H1 (cell line): ENCODE measurements at regions not wholly inside any gene's neighbourhood (a gene's known extent, or its start where the extent isn't known, plus 50 kb on each side); places are given as distances from the start of the nearest gene placed in this dataset.

Experiments
- ASH2L ChIP-seq: fragments of 200-600, 300-600 bp; sonication (generic); IDR thresholded peaks from one replicate; pipeline ENCODE4 v1.7.1; 2017; ENCODE audit warnings: low read length
- EZH2 ChIP-seq: fragments of 200-600 bp; sonication (generic); IDR thresholded peaks from 2 replicates; pipeline ENCODE4 v1.7.1; 2012; ENCODE audit warnings: low read depth, mild to moderate bottlenecking, moderate library complexity, low read length, inconsistent platforms; ENCODE audit not compliant: severe bottlenecking
- FOSL1 ChIP-seq: IDR thresholded peaks from 2 replicates; pipeline ENCODE4 v1.6.1; 2011; ENCODE audit warnings: mild to moderate bottlenecking, low read depth, low read length, moderate library complexity; ENCODE audit not compliant: insufficient read depth
- RAD21 ChIP-seq, 2 experiments: IDR thresholded peaks in 1 of 2; conservative IDR thresholded peaks in 1 of 2; 2 replicates each; pipeline ENCODE4 v1.6.1; 2011; ENCODE audit warnings: low read depth in 2 of 2, low read length in 2 of 2, improper control_type of control experiment in 1 of 2, inconsistent platforms in 1 of 2, mild to moderate bottlenecking in 1 of 2, moderate library complexity in 1 of 2
- SP4 ChIP-seq: IDR thresholded peaks from 2 replicates; pipeline ENCODE4 v1.6.1; 2012; ENCODE audit warnings: low read length, inconsistent platforms
- TF ChIP-seq, protein P1 (sequence below), 3 experiments: IDR thresholded peaks; 1 replicate in 2 of 3; 2 replicates in 1 of 3; pipeline versions ENCODE4 v1.5.1 to v1.6.1; 2011; ENCODE audit warnings: low read length in 3 of 3, mild to moderate bottlenecking in 3 of 3, inconsistent platforms in 2 of 3, low read depth in 1 of 3, moderate library complexity in 1 of 3; ENCODE audit not compliant: insufficient read depth in 1 of 3; ENCODE audit errors: control extremely low read depth in 1 of 3

- TF ChIP-seq, protein P1, sequence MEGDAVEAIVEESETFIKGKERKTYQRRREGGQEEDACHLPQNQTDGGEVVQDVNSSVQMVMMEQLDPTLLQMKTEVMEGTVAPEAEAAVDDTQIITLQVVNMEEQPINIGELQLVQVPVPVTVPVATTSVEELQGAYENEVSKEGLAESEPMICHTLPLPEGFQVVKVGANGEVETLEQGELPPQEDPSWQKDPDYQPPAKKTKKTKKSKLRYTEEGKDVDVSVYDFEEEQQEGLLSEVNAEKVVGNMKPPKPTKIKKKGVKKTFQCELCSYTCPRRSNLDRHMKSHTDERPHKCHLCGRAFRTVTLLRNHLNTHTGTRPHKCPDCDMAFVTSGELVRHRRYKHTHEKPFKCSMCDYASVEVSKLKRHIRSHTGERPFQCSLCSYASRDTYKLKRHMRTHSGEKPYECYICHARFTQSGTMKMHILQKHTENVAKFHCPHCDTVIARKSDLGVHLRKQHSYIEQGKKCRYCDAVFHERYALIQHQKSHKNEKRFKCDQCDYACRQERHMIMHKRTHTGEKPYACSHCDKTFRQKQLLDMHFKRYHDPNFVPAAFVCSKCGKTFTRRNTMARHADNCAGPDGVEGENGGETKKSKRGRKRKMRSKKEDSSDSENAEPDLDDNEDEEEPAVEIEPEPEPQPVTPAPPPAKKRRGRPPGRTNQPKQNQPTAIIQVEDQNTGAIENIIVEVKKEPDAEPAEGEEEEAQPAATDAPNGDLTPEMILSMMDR (IDR thresholded peaks at IDR 0.05; ENCODE audit: control extremely low read depth in 1 of 3, insufficient read depth in 1 of 3, low read depth in 1 of 3, low read length in 3 of 3): no peak
- TF ChIP-seq EZH2 (no peak), ASH2L (no peak), FOSL1 (no peak), SP4 (no peak), RAD21 (IDR thresholded peaks at IDR 0.05 in 1 of 2, conservative IDR thresholded peaks at IDR 0.05 in 1 of 2; ENCODE audit: low read depth in 2 of 2, low read length in 2 of 2) (no peak)
Measured at GRCh38 chr14:55512421-55512820, 67.6 kb upstream of the KTN1 start (continued).
